Activated T-cell treated with anti-CD3 and anti-CD28 coated beads, Interleukin-2, amount 50 U/mL, for 4 hours (primary cell): ENCODE measurements at regions not wholly inside any gene's neighbourhood (a gene's known extent, or its start where the extent isn't known, plus 50 kb on each side); places are given as distances from the start of the nearest gene placed in this dataset.
"Not testable (repeated sequence)": the region's sequence is repeated elsewhere in the genome, so short reads cannot be mapped to it uniquely, and the experiment has no call there.

ENCODE experiments used
- ATAC-seq, 2 donors: fragments of 200-7000 bp; cut with Tn5 transposase; one replicate each; pipeline ENCODE4 v1.10.0; 2021
- DNase-seq: peaks from one replicate; pipeline ENCODE4 v3.0.0-alpha.2; 2020
- H3K27me3 Mint-ChIP-seq: one replicate; pipeline ENCODE4 v1.8.0; 2021; ENCODE audit warnings: low read depth, mixed read lengths
- H3K36me3 Mint-ChIP-seq: one replicate; pipeline ENCODE4 v1.8.0; 2022; ENCODE audit warnings: mixed read lengths; ENCODE audit not compliant: insufficient read depth
- H3K4me1 Mint-ChIP-seq: one replicate; pipeline ENCODE4 v1.8.0; 2021; ENCODE audit warnings: low read depth, mixed read lengths
- H3K4me3 Mint-ChIP-seq: one replicate; pipeline ENCODE4 v1.8.0; 2021; ENCODE audit warnings: mild to moderate bottlenecking, moderate library complexity, mixed read lengths
- H3K9me3 Mint-ChIP-seq: one replicate; pipeline ENCODE4 v1.8.0; 2021; ENCODE audit warnings: mixed read lengths

DNA sequence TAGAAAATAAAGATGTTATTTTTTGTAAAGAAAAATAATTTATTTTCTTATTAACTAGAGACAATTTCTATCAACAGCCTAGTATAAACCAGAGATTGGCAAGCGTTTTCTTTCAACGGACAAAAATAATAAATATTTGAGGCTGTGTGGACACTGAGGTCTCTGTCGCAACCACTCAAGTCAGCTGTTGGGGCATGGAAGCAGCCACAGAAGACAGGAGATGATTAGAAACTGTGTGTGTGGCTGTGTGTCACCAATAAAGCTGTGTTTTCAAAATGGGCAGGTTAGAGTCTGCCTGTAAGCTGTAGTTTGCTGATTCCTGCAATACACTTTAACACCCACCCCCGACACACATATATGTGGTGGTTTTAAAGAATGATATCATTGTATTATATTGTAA, 200.6 kb upstream of the HMCN1 start:
- Mint-ChIP-seq H3K9me3 (no peaks in the 10 kb centered on the region), H3K4me1 (no peaks in the 10 kb centered on the region), H3K36me3 (no peaks in the 10 kb centered on the region), H3K27me3 (no peaks in the 10 kb centered on the region), H3K4me3 (no peak overlapping the region)
- ATAC-seq (no peak), DNase-seq (no peak)

DNA sequence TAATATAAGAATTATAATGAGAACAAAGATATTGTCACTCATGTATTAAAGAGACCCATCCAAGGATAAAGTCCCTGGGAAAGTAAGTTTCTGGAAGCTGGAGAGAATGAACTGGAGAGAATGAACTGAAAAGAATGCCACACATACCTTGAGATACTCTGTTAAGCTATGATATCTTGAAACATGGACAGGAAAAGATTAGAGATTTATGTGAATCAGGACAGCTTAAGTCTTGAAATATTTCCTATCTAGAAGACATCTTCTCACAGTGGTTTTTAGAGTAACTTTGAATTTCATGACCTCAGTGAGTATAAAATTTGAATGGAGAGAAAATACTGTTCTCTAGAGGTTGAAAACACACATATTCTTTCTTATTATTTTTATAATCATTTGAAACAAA, 201.3 kb upstream of the HMCN1 start:
- Mint-ChIP-seq H3K27me3 (no peaks in the 10 kb centered on the region), H3K4me1 (no peaks in the 10 kb centered on the region), H3K9me3 (no peaks in the 10 kb centered on the region), H3K4me3 (no peak overlapping the region), H3K36me3 (no peaks in the 10 kb centered on the region)
- DNase-seq (no peak), ATAC-seq (no peak)

DNA sequence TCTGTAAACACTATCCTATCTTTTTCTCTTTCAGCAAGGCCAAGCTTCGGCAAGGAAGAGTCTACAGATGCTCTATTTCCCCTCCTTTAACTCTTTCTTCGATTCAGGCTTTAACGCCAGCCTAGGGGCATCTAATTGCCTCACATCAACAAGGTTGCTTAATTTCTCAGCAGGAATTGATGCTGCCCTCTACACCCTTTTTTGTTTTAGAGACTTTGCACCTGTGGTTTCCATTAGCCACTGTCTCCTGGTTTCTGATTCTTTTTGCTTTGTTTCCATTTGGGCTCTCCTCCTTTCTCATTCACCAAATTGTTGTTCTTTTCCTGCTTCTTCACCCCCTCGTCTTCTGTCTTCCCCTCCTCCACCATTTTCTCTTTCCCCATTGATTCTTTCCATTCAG, 202.4 kb upstream of the HMCN1 start:
- Mint-ChIP-seq H3K9me3 (no peaks in the 10 kb centered on the region), H3K4me1 (no peaks in the 10 kb centered on the region), H3K4me3 (no peak overlapping the region), H3K36me3 (no peaks in the 10 kb centered on the region), H3K27me3 (no peaks in the 10 kb centered on the region)
- DNase-seq (no peak), ATAC-seq (no peak)

DNA sequence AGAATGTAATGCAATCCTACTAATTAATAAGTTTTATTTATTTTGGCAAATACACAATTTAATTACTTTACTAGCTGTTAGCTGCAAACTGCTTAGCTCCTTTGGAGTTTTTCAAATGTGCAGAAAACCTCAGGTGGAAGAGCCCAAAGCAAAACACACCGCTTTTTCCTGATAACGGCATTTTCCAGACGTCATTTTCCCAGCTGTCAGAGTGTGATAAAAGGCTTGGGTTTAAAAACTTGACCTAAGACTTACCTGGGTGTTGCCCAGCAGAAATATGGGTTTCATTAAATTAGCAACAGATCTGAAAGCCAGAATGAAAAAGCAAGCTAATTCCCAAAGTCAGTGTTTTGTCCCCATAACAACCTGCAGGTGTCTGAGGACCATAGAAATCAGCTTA, 204.0 kb upstream of the HMCN1 start:
- DNase-seq = no peak
- peaks cover 3% of the 10 kb centered on the region for H3K4me1 Mint-ChIP-seq
- no peak for ATAC-seq
- no peak overlapping the region for H3K4me3 Mint-ChIP-seq
- no peaks in the 10 kb centered on the region for H3K27me3 Mint-ChIP-seq
- no peaks in the 10 kb centered on the region for H3K9me3 Mint-ChIP-seq
- no peaks in the 10 kb centered on the region for H3K36me3 Mint-ChIP-seq

DNA sequence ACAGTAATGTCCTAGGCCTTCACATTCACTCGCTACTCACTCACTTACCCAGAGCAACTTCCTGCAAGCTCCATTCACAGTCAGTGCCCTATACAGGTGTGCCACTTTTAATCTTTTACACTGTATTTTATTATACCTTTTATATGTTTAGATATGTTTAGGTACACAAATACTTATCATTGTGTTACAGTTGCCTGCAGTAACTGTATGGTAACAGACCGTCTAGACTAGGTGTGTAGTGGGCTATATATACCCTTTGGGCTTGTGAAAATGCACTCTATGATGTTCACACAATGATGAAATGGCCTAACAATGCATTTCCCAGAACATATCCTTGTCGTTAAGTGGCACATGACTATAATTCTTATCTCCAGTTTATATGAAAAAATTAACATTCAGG, 204.5 kb upstream of the HMCN1 start:
- no peak overlapping the region for H3K4me3 Mint-ChIP-seq
- peaks cover 3% of the 10 kb centered on the region for H3K4me1 Mint-ChIP-seq
- DNase-seq (no peak), ATAC-seq (no peak)
- no peaks in the 10 kb centered on the region for H3K9me3 Mint-ChIP-seq
- no peaks in the 10 kb centered on the region for H3K36me3 Mint-ChIP-seq
- H3K27me3 Mint-ChIP-seq = no peaks in the 10 kb centered on the region

GRCh38 chr1:185528084-185528676, 206.0 kb upstream of the HMCN1 start:
- DNase-seq = no peak
- no peaks in the 10 kb centered on the region for H3K9me3 Mint-ChIP-seq
- no peak overlapping the region for H3K4me3 Mint-ChIP-seq
- H3K36me3 Mint-ChIP-seq = no peaks in the 10 kb centered on the region
- ATAC-seq = no peak
- H3K27me3 Mint-ChIP-seq = no peaks in the 10 kb centered on the region
- H3K4me1 Mint-ChIP-seq = peaks cover 3% of the 10 kb centered on the region

- DNase-seq (no peak), ATAC-seq (no peak)
- Mint-ChIP-seq H3K4me1 (peaks cover 3% of the 10 kb centered on the region), H3K36me3 (no peaks in the 10 kb centered on the region), H3K4me3 (no peak overlapping the region), H3K27me3 (no peaks in the 10 kb centered on the region), H3K9me3 (no peaks in the 10 kb centered on the region)
These were observed 207.6 kb upstream of the HMCN1 start for GRCh38 chr1:185526344-185527307.

- Mint-ChIP-seq H3K9me3 (peaks cover 9% of the 10 kb centered on the region), H3K4me1 (peaks cover 1% of the 10 kb centered on the region), H3K4me3 (no peak overlapping the region), H3K36me3 (peaks cover 4% of the 10 kb centered on the region), H3K27me3 (no peaks in the 10 kb centered on the region)
- DNase-seq = no peak
- ATAC-seq = peak in 1 of 2 donors; percentile 46
These were observed 203.3 kb upstream of the IVNS1ABP start for GRCh38 chr1:185520188-185520920.

GRCh38 chr1:185517808-185518419, 200.9 kb upstream of the IVNS1ABP start:
- H3K4me3 Mint-ChIP-seq = no peak overlapping the region
- peaks cover 4% of the 10 kb centered on the region for H3K36me3 Mint-ChIP-seq
- ATAC-seq (no peak), DNase-seq (no peak)
- peaks cover 1% of the 10 kb centered on the region for H3K4me1 Mint-ChIP-seq
- no peaks in the 10 kb centered on the region for H3K27me3 Mint-ChIP-seq
- H3K9me3 Mint-ChIP-seq = peaks cover 9% of the 10 kb centered on the region

GRCh38 chr1:185517301-185517700, 200.3 kb upstream of the IVNS1ABP start:
- not testable (repeated sequence) for DNase-seq, H3K36me3 Mint-ChIP-seq, ATAC-seq, H3K4me3 Mint-ChIP-seq, H3K27me3 Mint-ChIP-seq, H3K4me1 Mint-ChIP-seq, H3K9me3 Mint-ChIP-seq

DNA sequence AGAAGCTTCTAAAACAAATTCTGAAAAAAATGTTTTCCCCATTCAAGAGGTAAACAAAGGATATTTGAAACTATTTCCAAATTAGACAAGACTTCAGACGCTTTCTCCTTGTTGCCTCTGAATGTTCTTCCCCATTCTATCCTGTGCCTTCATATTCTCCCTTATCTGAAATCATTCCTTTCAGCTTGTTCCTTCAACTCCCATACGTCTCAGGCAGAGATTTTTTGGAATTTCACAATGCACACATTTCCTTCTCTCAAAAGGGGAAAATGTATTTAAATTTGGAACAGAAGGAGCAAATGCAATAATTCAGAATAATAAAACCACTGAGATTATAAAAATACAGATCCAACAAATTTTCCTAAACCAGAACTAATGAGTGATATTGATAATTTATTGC, 198.7 kb upstream of the IVNS1ABP start:
- ATAC-seq = no peak
- peaks cover 2% of the 10 kb centered on the region for H3K36me3 Mint-ChIP-seq
- DNase-seq = no peak
- peaks cover 9% of the 10 kb centered on the region for H3K9me3 Mint-ChIP-seq
- H3K4me1 Mint-ChIP-seq = peaks cover 1% of the 10 kb centered on the region
- no peaks in the 10 kb centered on the region for H3K27me3 Mint-ChIP-seq
- no peak overlapping the region for H3K4me3 Mint-ChIP-seq

DNA sequence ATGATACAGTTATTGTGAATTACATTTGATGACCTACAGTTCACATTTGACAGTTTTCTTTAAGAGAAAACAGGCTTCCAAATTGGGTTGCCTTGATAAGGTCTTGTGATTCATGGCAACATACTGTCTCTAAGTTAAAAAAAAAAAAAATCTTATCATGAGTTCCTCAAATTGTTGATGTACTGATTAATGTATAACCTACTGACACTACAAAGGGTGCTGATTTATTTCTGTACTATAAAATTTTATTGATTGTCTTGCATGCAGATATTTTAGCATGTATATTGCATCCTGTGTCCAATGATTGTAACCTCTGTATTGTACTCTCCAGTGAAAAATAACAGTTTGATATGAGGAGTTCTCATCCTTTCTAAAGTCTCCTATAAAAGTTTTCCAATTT, 197.3 kb upstream of the IVNS1ABP start:
- Mint-ChIP-seq H3K4me1 (peaks cover 2% of the 10 kb centered on the region), H3K27me3 (no peaks in the 10 kb centered on the region), H3K9me3 (peaks cover 9% of the 10 kb centered on the region), H3K4me3 (no peak overlapping the region), H3K36me3 (peaks cover 2% of the 10 kb centered on the region)
- ATAC-seq (no peak), DNase-seq (no peak)

GRCh38 chr1:185512442-185512841, 195.4 kb upstream of the IVNS1ABP start:
- peaks cover 3% of the 10 kb centered on the region for H3K4me1 Mint-ChIP-seq
- ATAC-seq = no peak

DNA sequence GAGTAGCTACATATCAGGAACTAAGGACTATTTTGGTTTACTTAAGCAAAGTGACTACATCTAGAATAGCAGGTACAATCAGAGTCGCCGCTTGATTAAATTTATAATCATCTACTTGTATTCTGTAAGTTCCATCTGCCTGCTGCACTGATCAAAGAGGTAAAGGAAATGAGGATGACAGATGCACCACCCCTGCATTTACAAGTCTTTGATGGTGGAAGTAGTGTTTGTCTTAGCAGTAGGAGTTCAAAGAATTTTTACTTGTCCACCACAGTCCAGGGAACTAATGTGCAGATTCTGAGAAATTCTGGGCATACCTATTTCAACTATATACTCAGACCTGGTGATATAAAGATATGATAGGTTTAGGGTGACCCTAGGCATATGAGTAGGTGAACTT, 184.1 kb upstream of the IVNS1ABP start:
- H3K4me3 Mint-ChIP-seq = no peak overlapping the region
- no peak for ATAC-seq
- H3K36me3 Mint-ChIP-seq = peaks cover 1% of the 10 kb centered on the region
- DNase-seq = no peak
- H3K27me3 Mint-ChIP-seq = no peaks in the 10 kb centered on the region
- peaks cover 8% of the 10 kb centered on the region for H3K4me1 Mint-ChIP-seq
- H3K9me3 Mint-ChIP-seq = peaks cover 1% of the 10 kb centered on the region

More at GRCh38 chr1:185512442-185512841, 195.4 kb upstream of the IVNS1ABP start:
- H3K27me3 Mint-ChIP-seq = no peaks in the 10 kb centered on the region
- H3K36me3 Mint-ChIP-seq = peaks cover 2% of the 10 kb centered on the region
- no peak overlapping the region for H3K4me3 Mint-ChIP-seq
- no peak for DNase-seq
- peaks cover 6% of the 10 kb centered on the region for H3K9me3 Mint-ChIP-seq
